ENCODE measurements at regions not wholly inside any gene's neighbourhood (a gene's known extent, or its start where the extent isn't known, plus 50 kb on each side); places are given as distances from the start of the nearest gene placed in this dataset.

DNA sequence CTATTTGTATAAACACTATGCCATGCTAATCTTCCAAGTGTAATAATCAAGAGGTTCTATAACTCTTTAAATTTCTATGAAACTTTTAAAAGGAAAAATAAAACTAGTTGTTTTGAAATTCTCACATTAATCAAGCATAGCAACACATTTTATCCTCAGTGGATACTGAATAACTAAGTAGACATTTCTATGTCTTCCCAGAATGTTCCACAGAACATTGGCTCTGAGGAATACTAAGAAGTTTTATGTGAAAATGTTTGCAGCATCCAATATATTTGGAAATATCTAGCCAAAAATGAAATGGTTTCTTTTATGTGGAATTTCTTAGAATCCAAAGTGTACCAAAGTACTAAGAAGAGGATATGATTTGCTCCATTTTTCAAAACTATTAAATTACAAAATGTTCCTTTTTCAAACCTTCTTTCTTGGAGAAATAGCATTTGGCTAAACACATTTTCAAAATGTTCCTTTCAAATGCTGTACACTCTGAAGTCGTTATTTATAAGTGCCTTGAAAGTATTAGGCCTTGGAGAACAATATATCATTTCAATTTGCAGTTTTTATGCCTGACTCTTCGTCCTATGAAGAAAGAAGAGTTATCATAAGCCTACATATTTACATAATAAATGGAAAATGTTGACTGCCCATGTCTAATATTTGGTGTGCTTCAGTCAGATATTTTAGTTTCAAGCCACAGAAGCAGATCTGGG is 175.6 kb upstream of the COX7C start:
- H3K9me3 Mint-ChIP-seq: no peaks in the 10 kb centered on the region
- H3K4me1 Mint-ChIP-seq: peaks cover 13% of the 10 kb centered on the region
- no peaks in the 10 kb centered on the region for H3K27me3 Mint-ChIP-seq (ENCODE audit: low read depth)
- no peaks in the 10 kb centered on the region for H3K36me3 Mint-ChIP-seq (ENCODE audit: low read depth)
- H3K4me3 Mint-ChIP-seq: no peak overlapping the region
- TF ChIP-seq, protein P1, sequence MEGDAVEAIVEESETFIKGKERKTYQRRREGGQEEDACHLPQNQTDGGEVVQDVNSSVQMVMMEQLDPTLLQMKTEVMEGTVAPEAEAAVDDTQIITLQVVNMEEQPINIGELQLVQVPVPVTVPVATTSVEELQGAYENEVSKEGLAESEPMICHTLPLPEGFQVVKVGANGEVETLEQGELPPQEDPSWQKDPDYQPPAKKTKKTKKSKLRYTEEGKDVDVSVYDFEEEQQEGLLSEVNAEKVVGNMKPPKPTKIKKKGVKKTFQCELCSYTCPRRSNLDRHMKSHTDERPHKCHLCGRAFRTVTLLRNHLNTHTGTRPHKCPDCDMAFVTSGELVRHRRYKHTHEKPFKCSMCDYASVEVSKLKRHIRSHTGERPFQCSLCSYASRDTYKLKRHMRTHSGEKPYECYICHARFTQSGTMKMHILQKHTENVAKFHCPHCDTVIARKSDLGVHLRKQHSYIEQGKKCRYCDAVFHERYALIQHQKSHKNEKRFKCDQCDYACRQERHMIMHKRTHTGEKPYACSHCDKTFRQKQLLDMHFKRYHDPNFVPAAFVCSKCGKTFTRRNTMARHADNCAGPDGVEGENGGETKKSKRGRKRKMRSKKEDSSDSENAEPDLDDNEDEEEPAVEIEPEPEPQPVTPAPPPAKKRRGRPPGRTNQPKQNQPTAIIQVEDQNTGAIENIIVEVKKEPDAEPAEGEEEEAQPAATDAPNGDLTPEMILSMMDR (IDR thresholded peaks at IDR 0.05; ENCODE audit: unreplicated experiment in 3 of 3): no peak
- H3K27ac Mint-ChIP-seq: peak overlapping the region in 1 of 3 experiments; percentile 53

DNA sequence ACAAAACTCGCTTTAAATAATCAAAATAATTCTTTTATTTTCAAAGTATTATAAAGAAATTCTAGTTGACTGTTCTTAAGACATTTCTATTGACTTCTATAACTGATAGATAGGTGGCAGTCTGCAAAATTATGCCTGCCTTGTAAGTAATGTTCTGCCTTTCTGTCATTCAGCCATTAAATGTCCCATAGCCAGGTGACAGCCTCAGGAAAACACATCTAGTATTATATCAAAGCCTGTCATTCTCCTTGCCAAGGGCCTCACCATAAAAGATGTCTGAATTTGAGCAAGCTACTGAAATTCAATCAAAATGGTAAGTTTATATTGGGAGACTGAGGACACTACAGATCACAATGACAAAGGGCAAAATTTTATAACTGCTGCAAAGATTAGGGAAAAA is 170.4 kb upstream of the COX7C start:
- no peaks in the 10 kb centered on the region for H3K9me3 Mint-ChIP-seq
- no peak overlapping the region for H3K4me3 Mint-ChIP-seq
- TF ChIP-seq, protein P1 (IDR thresholded peaks at IDR 0.05; ENCODE audit: unreplicated experiment in 3 of 3): no peak
- no peaks in the 10 kb centered on the region for H3K36me3 Mint-ChIP-seq (ENCODE audit: low read depth)
- H3K4me1 Mint-ChIP-seq: peaks cover 5% of the 10 kb centered on the region
- no peaks in the 10 kb centered on the region for H3K27me3 Mint-ChIP-seq (ENCODE audit: low read depth)
- no peak overlapping the region for H3K27ac Mint-ChIP-seq

DNA sequence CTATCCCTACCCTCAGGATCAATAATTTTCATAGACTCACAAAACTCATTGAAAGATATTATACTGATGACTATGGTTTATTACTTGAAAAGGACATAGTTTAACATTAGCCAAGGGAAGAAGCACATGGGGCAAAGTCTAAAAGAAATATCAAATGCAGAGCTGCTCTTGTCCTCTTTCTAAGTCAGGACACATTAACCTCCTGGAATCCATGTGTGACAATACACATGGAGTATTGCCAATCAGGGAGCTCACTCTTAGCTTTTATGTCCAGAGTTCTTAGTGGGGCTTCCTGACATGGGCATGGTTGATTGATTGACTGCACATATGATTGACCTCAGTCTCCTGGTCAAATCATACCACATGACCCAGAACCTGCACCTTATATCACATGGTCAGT is 165.5 kb upstream of the COX7C start:
- peaks cover 6% of the 10 kb centered on the region for H3K9me3 Mint-ChIP-seq
- H3K27me3 Mint-ChIP-seq (ENCODE audit: low read depth): no peaks in the 10 kb centered on the region
- H3K4me1 Mint-ChIP-seq: no peaks in the 10 kb centered on the region
- no peak overlapping the region for H3K27ac Mint-ChIP-seq
- H3K4me3 Mint-ChIP-seq: no peak overlapping the region
- TF ChIP-seq, protein P1 (IDR thresholded peaks at IDR 0.05; ENCODE audit: unreplicated experiment in 3 of 3): no peak
- no peaks in the 10 kb centered on the region for H3K36me3 Mint-ChIP-seq (ENCODE audit: low read depth)

DNA sequence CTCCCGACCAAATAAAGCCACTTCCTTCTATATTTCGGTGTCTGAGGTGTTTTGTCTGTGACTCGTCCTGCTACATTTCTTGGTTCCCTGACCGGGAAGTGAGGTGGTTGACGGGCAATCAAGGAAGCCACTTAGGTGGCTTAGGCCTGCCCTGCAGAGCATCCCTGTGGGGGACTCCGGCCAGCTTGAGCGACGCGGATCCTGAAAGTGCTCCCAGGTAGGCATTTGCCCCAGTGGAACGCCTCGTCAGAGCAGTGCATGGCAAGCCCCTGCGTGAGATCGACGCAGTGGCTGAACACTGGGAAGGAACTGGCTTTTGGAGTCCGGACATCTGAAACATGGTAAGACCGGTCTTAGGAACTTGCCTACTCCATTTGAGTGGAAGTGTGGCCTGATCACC is 157.2 kb upstream of the COX7C start:
- peaks cover 46% of the 10 kb centered on the region for H3K9me3 Mint-ChIP-seq

GRCh38 chr5:86461169-86461956 is 156.4 kb upstream of the COX7C start:
- Mint-ChIP-seq H3K4me3 (no peak overlapping the region), H3K9me3 (peaks cover 48% of the 10 kb centered on the region), H3K36me3 (ENCODE audit: low read depth) (no peaks in the 10 kb centered on the region), H3K27me3 (ENCODE audit: low read depth) (no peaks in the 10 kb centered on the region), H3K4me1 (peaks cover 7% of the 10 kb centered on the region), H3K27ac (peak overlapping the region; percentile 46 to 90 (median 87))
- TF ChIP-seq, protein P1 (IDR thresholded peaks at IDR 0.05; ENCODE audit: unreplicated experiment in 3 of 3): no peak

More for the DNA sequence above, 157.2 kb upstream of the COX7C start:
- Mint-ChIP-seq H3K36me3 (ENCODE audit: low read depth) (no peaks in the 10 kb centered on the region), H3K4me1 (peaks cover 7% of the 10 kb centered on the region), H3K27ac (peak overlapping the region in 1 of 3 experiments; percentile 90), H3K4me3 (no peak overlapping the region), H3K27me3 (ENCODE audit: low read depth) (no peaks in the 10 kb centered on the region)
- TF ChIP-seq, protein P1 (IDR thresholded peaks at IDR 0.05; ENCODE audit: unreplicated experiment in 3 of 3): no peak
